Activated CD4-positive, CD25-positive, alpha-beta regulatory T cell (primary cell): ENCODE measurements at regions not wholly inside any gene's neighbourhood (a gene's known extent, or its start where the extent isn't known, plus 50 kb on each side); places are given as distances from the start of the nearest gene placed in this dataset.
"Not testable (repeated sequence)": the region's sequence is repeated elsewhere in the genome, so short reads cannot be mapped to it uniquely, and the experiment has no call there.

ENCODE experiments used
- DNase-seq, 4 experiments: peaks; one replicate each; lab custom pipeline; 2025; lab: John Stamatoyannopoulos, UW

DNA sequence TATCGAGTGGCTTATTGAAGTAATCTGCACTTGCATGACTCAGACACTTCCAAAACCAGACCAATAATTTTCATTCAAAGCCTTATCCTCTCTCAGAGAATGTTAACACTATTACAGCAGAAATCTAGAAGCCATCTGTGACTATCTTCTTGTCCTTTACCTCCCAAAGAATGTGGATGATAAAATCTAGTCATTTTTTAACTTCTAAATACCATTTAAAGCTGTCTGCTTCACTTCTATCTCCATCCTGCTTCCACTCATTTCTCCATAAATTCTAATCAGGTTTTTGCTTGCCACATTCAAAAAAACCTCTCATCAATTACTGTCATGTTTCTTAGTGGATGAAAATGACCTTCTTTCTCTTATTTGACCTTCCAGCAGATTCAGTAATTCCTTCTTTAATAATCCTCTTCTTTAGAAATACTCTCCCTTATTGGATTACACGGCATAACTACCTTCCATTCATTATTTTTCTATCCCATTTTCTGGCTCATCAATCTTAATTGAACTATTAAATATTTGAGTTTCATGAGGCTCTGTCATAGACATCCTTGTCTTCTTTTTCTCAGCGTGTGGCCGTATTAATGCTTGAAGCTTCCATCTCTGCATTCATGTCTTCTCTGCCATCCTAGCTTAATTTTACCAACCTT lies 1999.4 kb downstream of the MRPL39 start:
- no peak for DNase-seq

DNA sequence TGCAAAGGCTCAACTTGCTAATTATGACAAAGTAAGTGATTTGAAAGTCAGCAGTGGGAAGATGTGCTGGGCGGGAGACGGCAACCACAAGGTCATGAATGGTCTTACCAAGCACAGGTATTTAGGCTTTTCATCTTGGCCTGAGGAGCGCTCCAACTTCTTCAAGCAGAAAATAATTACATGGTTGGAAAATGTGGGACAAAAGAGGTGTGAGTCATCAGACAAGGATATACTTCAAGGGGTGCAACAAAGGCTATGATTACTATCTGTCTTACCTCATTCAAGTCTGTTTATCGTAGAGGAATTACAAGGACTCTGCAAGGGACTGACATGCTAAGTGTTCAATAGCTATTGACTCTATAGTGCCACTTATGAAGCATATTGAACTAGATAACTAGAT lies 2005.7 kb downstream of the MRPL39 start:
- no peak for DNase-seq

DNA sequence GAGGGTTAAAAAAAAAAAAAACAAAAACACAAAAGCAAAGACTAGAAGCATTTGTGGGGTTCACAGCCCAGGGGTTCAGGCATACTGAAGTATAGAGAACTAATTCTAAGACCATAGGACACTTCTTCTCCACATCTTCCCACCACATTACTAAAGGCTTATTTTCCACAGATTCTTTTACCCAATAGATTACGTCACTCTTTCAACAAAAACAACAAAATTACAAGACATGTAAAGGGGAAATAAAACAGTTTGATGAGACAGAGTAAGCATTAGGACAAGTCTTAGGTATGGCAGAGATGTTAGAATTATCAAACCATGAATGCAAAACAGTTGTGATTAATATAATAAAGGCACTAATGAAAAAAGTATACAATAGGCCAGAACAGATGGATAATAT lies 2013.7 kb downstream of the MRPL39 start:
- no peak for DNase-seq

DNA sequence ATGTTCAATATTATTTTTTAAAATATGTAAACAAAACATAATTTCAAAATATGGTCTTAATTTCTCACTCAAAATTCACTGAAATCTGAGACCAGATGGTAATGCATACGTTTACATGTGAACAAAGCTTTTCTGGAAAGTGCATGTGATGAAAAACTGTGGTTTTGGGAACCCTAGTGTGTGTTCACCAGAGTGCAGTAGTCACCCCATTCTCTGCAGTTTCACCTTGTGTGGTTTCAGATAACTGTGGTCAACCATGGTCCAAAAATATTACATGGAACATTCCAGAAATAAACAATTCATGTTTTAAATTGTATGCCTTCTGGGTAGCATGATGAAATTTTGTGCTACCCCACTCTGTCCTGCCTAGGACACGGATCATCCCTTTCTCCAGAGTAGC lies 2021.9 kb downstream of the MRPL39 start:
- DNase-seq = no peak

DNA sequence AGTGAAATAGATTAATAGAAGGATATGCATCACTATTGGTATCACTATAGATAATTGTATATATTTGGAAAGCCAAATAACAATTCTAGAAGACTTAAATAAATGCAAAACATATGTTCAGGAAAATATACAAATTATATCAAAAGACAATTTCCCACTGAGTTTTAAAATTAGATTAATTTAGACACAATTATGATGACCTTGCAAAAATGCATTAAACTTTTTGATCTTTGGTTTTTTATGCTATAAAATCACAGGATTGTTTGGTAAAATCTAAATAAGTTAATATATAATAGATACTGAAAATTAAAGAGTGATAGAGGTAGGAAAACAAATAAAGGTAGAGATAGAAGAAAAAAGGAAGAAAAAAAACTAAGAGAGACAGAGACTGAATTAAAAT lies 2027.7 kb downstream of the MRPL39 start:
- DNase-seq = no peak

DNA sequence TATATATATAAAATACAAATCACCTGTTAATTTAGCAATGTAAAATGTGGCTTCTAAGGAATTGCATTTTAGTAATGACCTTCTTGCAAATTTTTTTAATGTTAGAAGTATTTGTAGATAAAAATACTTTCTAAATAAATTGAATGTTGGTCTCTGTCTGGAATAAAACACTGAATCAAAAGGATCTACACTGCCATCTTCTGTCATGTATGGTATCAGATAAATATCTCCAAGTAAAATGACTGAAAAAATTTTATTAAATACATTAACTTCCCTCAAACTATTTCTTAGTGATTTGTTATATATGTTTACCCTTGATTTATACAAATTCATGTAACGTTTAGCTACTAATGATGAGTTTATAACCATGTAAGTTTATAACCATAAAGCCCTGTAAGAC lies 2029.3 kb downstream of the MRPL39 start:
- DNase-seq = no peak

DNA sequence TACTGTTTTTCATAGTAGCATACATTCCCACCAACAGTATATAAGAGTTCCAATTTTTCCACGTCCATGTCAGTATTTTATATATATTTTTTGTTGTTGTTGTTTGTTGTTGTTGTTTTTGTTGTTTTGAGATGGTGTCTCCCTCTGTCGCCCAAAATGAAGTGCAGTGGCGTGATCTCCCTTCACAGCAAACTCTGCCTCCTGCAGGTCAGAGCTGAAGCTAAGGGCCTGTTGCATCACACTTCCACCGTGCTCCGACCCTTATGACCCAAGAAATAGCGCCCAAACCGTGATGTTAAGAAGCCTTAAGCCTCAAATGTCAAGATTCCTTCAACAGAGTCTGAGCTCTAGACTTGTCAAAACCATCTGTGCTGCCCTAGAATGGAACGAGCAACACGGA lies 2032.3 kb downstream of the MRPL39 start:
- no peak for DNase-seq

DNA sequence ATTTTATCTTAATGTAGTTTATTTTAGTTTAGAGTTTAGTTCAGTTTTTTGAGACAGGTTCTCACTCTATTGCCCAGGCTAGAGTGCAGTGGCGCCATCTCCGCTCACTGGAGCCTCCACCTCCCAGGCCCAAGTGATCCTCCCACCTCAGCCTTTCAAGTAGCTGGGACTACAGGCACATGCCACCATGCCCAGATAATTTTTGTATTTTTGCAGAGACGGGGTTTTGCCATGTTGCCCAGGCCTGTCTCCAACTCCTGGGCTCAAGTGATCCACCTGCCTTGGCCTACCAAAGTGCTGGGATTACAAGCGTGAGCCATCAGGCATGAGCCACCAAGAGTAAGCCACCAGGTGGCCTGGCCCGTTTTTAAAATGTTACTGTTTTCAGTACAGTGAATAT lies 2058.4 kb downstream of the MRPL39 start:
- not testable (repeated sequence) for DNase-seq

DNA sequence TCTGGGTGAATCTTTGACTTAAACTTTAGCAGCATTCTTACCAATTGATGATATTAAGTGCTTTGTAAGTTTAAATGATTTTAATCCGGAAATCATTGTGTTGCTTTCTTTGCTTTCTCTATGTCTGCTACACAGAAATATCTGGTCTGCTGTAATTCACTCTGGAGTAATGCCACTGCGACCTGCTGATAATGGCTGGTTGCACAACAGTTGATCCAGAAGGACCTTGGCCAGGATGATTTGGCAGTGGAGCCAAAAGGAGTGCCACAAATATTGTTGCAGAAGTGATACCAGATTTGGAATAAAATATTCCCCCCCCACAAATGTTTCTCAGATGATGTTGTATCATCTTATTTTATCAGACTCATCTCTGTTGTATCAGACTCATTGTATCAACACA lies 2063.9 kb downstream of the MRPL39 start:
- DNase-seq = no peak

DNA sequence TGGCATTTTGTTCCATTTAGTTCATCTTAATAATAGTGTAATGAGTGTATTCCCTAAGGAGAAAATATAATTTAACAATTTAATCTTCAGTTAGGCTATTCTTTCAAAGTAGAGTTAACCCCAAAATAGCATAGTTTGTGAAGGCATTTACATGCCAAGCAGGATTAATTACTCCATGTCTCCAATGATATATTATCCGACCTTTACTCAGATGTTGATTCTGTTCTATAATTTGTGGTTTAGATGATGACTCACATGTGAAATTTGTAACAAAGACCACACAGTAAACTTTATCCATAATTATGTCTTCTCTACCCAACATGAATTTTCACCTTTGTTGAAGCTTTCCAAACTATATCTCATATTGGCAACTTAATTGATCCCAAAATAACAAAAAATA lies 2065.2 kb downstream of the MRPL39 start:
- no peak for DNase-seq

DNA sequence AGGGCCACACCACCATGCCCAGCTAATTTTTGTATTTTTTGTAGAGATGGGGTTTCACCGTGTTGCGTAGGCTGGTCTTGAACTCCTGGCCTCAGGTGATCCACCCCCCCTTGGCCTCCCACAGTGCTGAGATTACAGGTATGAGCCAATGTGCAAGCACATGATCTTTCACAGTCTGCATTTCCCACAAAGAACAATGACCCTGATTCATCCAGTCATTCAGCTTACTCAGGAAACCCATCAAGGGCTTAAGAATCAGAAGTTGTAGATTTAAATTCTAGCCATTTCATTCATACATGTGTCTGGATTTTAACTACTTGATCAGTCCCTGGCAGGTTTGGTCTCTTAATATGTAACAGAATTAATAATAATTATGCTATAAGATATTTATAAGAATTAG lies 2065.7 kb downstream of the MRPL39 start:
- no peak for DNase-seq

DNA sequence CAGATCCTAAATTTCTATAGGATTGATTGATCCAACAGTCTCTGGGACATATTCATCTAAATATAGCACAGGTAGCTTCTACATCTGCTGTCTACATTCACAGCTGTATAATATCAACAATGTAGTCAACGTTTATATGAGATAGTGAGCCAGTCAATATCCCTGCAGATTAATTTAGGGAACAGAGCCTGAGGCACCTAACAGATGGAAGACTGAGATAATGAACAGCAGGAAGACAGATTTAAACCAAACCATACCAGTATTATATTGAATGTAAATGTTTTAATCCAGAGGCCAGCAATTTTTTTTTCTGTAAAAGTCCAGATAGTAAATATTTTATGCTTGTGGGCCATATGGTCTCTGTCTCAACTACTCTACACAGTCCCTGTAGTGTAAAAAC lies 2072.4 kb downstream of the MRPL39 start:
- no peak for DNase-seq

DNA sequence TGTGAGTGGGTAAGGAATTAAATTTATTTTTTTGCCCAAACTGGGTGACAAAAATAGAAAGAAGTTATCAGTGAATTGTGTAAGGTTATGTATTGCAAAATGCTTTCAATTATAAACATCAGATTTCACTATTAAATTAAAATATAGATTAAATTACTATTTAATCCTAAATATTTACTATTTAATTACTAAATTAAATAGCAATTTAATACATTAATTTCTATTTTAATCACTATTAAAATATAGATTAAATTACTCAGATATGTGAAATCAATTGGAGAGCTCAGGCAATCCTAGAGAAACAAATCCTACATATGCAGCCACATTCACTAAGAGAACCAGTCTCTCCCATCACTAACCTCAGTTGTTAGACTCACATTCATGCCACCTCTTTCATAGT lies 2075.8 kb downstream of the MRPL39 start:
- no peak for DNase-seq

DNA sequence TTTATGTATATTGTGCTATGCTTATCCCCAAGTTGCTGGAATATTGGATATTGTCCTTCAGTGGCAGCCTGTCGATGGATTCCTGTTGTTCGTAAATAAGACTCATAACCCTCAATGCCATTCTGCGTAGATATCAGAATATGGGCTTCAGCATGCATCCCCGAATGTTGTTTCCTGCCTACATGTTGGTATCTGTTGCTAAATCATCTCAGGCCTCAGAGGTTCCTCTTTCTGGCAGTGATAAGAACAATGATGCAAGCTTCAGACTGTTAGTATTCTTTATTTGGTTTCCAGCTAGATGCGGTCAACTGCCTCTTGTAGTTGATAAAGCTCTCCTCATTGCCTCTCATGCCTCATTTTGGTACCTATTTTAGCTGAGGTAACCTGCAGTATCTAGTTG lies 2082.6 kb downstream of the MRPL39 start:
- DNase-seq = no peak

DNA sequence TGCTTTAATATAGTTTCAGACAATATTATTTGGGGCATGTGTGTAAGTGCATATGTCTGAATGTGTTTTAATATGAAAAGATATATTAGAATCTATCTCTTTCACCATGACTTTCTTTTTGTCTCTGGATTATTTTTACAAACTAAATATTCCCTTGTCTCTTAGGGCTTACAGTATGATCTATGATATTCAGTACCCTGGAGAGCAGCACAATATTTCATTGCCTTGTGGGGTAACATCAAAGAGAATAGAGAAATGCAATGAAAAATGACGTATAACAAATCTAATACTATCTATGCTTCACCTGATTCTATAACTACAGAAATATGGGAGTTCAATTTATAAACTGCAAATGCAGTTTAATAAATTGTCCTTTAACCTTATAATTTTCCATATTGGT lies 2084.5 kb downstream of the MRPL39 start:
- DNase-seq = no peak

DNA sequence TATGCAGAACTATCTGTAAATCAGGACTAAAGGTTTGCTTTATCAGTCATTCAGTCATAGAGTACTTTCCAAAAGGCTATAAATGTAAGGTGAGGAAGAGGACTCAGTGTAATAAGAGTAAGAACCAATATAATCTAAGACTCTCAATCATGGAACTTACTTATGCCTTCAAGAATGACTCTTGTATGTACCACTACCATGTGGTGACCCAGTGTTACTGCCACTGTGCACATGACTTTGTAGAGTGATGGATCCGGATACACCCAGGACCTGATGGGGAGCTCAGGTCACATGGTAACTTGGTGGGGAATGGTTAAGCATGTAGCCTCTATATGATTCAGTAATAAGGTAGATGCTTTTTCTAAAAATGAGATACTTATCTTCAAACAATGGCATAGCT lies 2099.8 kb downstream of the MRPL39 start:
- no peak for DNase-seq

DNA sequence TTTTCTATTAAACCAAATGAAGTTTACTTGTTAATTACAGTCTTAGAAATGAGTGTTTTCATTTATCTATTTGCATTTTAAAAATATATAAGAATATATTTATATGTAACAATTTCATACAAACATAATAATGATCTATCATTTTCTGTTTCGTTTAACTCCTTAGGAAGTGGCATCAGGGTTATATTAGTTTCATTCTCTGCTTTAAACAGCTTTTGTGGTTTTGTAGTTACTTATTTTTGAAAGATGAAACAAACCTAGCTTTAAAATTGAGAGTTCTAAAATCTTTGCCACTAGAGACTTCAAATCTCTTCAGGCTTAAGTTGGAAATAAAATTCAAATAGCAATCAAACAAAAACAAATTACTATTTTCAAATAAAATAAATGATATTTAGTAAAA lies 2110.6 kb downstream of the MRPL39 start:
- no peak for DNase-seq

DNA sequence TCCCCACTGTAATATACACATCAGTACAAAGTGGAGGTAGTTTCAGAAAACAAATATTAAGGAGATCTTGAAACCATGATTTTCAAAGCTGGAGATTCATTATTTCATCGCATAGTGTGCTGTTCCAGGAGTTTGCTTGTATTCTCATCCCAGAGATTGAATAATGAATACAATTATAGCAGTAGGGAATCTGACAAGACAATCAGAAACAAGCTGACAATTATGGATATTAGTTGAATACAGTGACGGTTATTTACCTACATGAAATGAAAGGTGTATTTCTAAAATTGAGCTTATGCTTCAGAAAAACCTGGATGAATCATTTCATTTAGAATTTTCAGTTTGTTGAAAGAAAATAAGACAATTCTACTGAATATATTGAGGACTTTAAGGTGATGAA lies 2119.0 kb downstream of the MRPL39 start:
- no peak for DNase-seq

DNA sequence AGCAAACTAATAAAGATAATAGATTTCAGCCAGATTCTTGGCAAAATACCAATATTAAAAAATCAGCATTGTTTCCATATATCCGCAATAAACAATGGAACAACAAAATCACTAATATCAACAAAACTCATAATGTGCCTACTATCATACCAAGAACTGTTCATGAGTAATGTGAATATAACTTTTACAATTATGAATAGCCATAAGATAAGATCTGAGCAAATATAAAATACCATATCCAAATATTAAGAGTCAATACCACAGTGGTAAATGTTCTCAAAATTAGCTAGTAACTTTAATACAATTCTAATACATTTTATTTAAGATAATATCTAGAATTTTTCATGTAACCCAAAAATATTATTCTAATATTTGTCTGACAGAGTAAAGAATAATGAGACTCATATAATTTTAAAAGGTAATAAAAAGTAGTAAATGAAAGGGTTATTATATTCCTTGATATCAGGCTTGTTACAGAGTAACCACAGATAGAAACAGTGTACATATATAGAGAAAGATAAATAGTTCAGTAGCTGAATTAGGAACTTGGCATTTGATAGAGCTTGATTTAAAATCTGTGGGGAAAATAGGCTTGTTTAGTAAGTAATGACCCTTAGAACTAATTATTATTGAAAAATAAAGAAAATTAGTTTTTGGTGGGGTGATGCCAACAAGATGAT lies 2126.6 kb downstream of the MRPL39 start:
- no peak for DNase-seq

DNA sequence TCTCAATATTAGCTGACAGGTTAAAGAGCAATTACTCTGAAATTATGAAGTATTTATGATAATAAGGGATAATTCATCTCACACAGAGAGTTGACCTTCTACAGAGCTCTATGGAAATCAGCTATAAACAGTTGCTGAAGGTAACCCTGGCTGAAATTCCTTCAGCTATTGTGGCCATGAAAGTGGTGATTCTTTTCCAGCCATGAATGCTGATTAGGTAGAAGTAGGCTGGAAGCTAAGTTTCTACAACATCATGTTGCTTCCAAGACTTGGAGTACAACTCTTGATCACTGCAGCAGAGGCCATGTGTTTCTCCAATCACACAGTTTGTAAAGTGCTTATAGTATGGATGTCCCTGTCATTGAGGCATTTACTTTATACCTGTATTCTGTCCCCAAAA lies 2128.9 kb downstream of the MRPL39 start:
- no peak for DNase-seq

DNA sequence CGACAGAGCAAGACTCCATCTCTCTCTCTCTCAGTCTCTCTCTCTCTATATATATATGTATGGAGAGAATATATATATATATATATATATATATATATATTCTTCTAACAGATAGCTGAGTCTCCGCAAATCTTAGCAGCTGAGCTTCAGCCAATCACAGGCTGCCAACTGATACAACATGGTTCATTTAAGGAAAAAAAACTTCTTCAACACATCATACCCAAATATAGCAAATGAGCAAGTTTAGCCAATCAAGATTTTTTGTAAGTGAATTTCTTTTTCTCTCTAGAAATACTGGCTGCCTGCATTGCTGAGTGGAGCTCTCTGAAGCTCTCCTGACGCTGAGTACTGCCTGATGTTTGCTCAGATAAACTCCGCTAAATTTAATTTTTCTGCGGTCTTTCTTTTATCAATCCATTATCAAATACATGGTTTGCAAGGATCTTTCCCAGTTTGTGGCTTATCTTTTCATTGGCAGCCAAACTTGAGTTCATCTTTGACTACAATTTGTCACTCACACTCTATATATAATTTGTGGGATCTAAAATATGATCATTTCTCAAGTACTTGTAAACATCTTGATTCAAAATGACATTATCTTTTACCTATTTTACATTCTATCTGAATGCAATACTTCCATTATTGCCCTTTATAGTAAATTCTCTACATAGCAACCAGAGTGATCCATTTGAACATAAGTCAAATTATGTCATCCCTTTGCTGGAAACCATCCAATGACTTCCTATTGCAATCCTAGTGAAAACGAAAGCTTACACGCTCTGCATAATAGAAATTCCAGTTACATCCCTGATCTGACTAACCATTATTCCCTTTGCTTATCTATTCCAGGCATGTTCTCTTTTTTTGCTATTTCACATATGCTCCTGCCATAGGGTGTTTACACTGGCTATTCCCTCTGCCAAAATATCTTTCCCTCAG lies 2131.7 kb downstream of the MRPL39 start:
- DNase-seq = no peak

DNA sequence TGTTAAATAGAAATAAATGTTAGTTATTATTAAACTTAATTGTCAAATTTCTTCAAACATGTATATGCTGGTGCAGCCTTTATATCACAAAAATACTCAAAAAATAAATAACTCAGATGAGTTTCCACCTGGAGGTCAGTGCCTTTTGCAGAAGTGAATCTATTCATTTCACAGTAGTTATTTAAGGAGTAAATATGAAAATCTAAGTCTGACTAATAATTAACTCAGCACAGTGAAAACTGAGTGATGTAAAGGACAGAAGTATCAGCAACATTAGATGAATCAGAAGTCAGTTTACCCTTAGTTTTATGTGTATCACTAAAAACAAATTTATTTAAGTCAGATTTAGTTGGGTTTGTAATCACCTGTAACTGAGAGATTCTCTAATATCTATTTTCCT lies 2135.4 kb downstream of the MRPL39 start:
- DNase-seq = no peak

DNA sequence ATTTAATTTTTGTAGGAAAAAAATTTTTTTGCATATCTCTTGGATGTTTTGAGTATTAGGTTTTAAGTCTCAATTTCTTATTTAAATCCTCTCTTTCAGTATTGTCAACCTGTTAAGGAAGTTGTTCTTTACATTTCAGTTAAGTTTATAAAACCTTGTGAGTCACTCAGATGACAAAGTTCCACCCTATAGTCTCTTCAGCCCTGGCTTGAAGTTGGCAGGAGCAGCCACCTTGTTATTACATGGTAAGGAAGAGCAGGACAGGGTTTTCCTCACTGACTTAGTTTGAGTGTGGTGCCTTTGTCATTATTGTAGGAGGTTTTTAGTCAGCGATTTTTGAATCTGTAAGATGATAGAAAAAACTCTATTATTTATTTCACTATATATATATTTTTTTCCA lies 2143.9 kb downstream of the MRPL39 start:
- DNase-seq = no peak
